ENCODE measurements at regions not wholly inside any gene's neighbourhood (a gene's known extent, or its start where the extent isn't known, plus 50 kb on each side); places are given as distances from the start of the nearest gene placed in this dataset.

- no peak for DNase-seq
Observed at GRCh38 chr14:51479584-51480325, 172.0 kb upstream of the FRMD6 start.

GRCh38 chr14:51481643-51482042 is 170.1 kb upstream of the FRMD6 start:
- no peak for DNase-seq

- DNase-seq, result no peak
Observed at GRCh38 chr14:51482102-51482501, 169.6 kb upstream of the FRMD6 start.

DNA sequence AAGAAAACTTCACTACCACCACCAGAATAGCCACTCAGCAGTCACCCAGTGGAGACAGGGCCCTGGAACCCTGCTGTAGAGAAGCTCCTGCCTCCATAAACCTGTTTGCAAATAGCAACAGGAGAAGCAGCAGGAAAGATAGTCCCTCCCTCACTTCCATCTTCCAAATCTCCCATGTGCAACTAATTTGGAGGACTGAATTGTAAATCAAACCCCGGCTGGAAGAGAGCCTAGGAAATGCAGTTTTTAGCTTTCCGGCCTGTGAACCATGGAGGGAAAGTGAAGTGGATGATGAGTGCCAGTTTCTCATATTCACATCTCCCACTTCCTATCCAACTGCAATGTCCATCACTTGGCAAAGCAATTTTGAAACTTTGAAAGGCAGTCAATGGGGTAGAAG is 167.2 kb upstream of the FRMD6 start:
- no peak for DNase-seq

GRCh38 chr14:51485733-51486132 is 166.0 kb upstream of the FRMD6 start:
- DNase-seq, result no peak

- DNase-seq, result no peak
Observed at GRCh38 chr14:51487848-51488247, 163.9 kb upstream of the FRMD6 start.

GRCh38 chr14:51488569-51489220 is 163.0 kb upstream of the FRMD6 start:
- DNase-seq, result no peak

GRCh38 chr14:51490205-51490604 is 161.5 kb upstream of the FRMD6 start:
- no peak for DNase-seq

DNA sequence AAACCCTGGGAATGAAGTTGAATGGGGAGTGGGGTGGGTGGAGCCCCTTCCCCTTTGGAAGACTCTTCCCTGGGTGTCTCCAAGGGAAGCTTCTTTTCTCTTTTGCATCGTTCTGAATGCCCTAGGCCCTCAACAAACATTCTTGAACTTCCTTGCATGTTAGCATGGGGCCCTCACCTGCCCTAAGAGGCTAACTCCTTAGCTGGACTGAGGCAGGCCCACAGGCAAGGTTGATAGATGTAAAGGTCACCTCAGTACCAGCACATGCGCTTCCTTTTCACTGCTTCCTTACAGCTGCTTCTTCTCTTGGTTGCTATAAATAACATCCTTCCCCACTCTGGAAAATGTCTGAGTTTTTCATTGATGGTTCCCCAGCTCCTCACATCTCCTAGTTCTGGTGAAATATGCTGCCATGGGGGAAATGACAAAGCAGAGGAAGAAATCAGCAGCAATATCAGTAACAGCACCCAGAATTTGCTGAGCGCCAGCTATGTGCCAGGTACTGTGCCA is 160.6 kb upstream of the FRMD6 start:
- DNase-seq, result no peak

DNA sequence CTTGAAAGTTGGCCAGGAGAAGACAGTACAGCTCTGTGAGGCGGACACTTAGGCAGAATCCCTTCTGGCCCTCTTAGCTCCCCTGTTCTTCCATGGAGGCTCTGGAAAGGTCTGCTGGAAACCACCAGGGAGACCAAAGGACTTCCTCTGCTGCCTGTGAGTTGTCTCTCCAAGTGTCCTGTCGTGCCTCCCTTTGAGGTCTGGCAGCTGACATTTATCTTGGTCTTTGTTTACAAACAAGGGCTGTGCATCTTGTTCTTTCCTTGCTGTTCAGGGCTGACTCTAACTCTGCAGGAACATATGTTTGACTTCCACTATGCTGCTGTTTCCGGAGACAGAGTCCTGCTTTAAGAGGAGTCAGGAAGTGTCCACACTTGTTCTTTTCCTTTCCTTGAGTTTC is 159.9 kb upstream of the FRMD6 start:
- no peak for DNase-seq

DNA sequence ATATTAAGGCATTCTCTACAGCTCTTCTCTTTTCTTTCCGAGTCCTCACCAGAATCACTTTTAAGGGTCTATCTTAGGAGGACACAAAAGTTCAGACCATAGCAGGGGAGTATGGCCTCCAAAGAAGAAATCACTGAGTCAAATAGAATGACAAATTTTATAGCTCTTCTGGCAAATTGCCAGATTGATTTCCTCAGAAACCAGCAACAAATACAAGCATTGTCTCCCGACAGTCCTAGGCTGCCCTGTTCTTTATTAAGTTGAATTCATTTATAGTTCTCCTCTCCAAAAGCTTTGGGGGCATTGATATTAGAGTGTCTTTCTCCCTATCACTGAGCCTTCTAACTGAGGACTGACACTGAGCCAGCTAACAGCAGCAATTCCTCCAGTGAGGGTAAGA is 156.4 kb upstream of the FRMD6 start:
- DNase-seq, result no peak

GRCh38 chr14:51498411-51499227 is 153.1 kb upstream of the FRMD6 start:
- DNase-seq, result no peak

- no peak for DNase-seq
Observed at GRCh38 chr14:51500776-51501175, 150.9 kb upstream of the FRMD6 start.

GRCh38 chr14:51501746-51502145 is 150.0 kb upstream of the FRMD6 start:
- DNase-seq, result no peak

GRCh38 chr14:51504669-51505068 is 147.0 kb upstream of the FRMD6 start:
- no peak for DNase-seq

DNA sequence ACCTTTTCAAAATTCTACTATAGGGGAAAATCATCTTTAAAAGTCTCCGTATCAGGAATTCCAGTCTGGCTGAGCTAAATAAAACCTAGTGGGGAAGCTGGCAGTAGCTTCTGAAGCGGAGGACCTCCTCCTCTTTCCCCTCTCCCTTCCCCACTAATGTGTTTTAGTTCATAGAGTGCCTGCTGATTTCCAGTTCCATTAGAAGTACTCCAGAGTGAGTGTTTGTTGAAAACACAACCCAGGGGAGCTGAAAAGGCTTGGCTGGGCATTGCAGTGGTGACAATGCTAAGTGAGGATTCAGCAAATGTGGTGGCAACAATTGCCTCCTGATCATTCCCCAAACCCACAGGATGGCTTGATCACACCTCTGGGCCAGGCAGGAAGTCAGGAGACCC is 144.2 kb upstream of the FRMD6 start:
- no peak for DNase-seq

DNA sequence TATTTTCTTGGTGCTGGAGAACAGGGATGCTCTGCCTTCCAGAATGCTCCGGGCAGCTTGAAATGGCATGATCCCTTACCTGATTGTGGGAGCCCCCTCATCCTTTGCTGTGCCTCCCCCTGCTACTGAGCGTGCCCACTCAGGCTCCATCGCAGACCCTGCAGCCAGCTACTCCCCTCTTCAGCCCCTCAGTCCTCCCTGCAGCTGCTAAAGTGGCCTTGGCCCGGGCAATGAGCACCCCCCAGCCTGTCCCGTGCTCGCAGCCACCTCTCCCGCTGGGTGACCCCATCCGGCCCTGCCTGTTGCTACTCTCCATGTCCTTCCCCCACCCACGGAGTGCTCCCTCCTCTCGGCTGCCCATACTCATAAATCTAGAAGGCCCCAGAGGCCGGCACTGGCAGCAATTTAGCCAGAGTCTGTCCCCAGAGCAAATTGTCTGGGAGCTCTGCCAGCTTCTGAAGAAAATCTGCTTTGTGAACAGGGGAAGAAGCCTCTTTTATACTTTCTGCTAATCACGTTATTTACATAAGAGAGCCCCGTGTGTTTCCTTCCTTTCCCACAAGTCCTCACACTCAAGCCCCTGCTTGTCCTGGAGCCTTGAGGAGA is 143.7 kb upstream of the FRMD6 start:
- DNase-seq, result peak; percentile 16

- DNase-seq, result no peak
Observed at GRCh38 chr14:51511265-51511664, 140.4 kb upstream of the FRMD6 start.

DNA sequence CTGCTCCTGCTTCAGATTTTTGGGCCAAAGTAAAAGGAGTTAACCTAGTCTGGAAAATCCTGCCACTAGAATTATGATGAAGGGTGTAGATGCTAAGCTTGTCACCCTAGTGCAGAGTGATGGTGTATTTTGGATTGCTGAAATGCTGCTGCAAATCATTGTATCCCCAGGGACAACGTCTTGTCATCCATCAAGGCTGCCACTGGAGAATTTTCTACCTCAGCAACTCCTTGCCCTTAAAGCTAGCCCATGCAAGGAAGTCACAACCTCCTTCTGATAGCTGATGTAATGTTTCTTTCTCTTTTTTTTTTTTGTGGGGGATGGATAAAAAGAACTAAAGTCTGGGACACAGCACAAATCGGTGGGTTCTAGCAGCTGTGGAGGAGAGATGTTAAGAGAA is 139.4 kb upstream of the FRMD6 start:
- DNase-seq, result no peak

DNA sequence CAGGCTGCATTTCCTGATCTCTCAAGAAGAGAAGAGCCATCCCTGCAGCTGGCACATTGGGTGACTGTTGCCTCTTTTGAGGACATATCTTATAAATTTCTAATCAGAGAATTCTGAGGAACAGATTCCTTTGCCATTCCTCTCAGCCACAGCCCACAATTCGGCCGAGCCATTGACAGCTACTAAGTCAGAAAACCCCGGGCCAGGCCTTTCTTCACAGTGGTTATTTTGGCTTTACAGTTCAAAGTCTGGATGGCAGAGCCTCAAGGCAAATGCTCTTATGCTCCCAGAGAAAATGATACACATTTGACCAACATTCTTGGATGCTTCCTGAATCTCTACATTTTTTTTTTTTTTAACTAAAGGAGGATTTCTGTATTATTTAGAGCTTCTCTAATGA is 138.4 kb upstream of the FRMD6 start:
- DNase-seq, result no peak

GRCh38 chr14:51513933-51514332 is 137.8 kb upstream of the FRMD6 start:
- DNase-seq, result no peak

GRCh38 chr14:51515611-51516010 is 136.1 kb upstream of the FRMD6 start:
- DNase-seq, result no peak

DNA sequence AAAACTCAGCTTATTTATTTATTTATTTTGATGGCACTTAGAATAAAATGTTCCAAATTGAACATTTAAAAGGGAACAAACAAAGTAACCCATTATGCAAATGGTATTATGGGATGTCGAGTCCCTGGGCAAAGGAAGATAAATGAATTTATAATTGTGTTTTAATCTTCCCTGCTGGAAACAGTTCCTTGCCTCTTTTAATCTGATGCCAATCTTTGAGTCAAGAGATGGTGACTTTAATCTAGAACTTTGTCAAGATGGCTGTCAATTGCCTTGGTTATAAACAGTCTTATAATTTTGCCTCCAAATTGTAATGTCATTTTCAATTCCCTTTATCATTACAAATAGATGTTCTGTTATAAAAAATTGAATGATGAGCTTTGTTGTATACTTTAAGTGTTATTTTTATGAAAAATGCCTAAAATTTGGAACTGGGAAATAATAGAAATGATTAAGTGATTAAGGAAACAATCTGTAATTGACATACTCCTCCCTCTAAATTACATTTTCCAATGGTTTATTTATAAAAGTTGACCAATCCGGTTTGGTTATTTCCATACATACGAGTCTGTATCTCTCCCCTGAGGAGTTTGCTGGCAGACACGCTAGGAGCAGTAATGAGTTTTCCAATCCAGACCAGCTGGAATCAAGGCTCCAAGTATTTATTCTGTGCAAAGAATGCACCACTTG is 134.9 kb upstream of the FRMD6 start:
- DNase-seq, result no peak

All from T1000 (cell line).